IMR-90 (cell line): ENCODE measurements at regions not wholly inside any gene's neighbourhood (a gene's known extent, or its start where the extent isn't known, plus 50 kb on each side); places are given as distances from the start of the nearest gene placed in this dataset.
A peak's percentile ranks its signal among the peaks of the same experiment; 100 is the strongest.

Experiments used
- ATAC-seq: fragments of 200-7000 bp; cut with Tn5 transposase; 2 replicates; pipeline ENCODE4 v1.9.1; 2020; ENCODE audit warnings: low read depth, mild to moderate bottlenecking, moderate library complexity
- BruUV-seq: library from RNA; stranded (reverse); fragments of 400-500 nt; replicated peaks from 2 replicates; lab custom pipeline; 2021; lab: Mats Ljungman, UMichigan
- CTCF ChIA-PET: fragments of 300-600 bp; formaldehyde crosslinking; extraction: SDS; loops from one replicate; lab custom pipeline; 2021; ENCODE audit warnings: antibody characterized with exemption; lab: Yijun Ruan, JAX
- POLR2A ChIA-PET: fragments of 300-600 bp; sonication (Branson Sonifier 250); formaldehyde crosslinking; loops from one replicate; lab custom pipeline; 2022; ENCODE audit warnings: antibody characterized with exemption; ENCODE audit not compliant: unreplicated experiment; lab: Charles Lee
- DNase-seq: peaks from one replicate; pipeline ENCODE4 v3.0.0; 2013
- H2AFZ ChIP-seq: replicated peaks from 2 replicates; pipeline ENCODE3; 2013; ENCODE audit warnings: low read length, mild to moderate bottlenecking; ENCODE audit not compliant: poor library complexity
- H2AK5ac ChIP-seq: 2 replicates; pipeline ENCODE4 v1.6.1; 2013; ENCODE audit warnings: low read depth, low read length, inconsistent platforms
- H2AK9ac ChIP-seq: replicated peaks from 2 replicates; pipeline ENCODE3; 2013; ENCODE audit warnings: mild to moderate bottlenecking, low read depth, low read length, moderate library complexity; ENCODE audit not compliant: poor library complexity
- H2BK120ac ChIP-seq: 2 replicates; pipeline ENCODE4 v1.6.1; 2013; ENCODE audit warnings: low read depth, low read length, inconsistent platforms
- H2BK15ac ChIP-seq: 3 replicates; pipeline ENCODE4 v1.6.1; 2013; ENCODE audit warnings: low read depth, low read length, inconsistent platforms
- H2BK20ac ChIP-seq: 2 replicates; pipeline ENCODE4 v1.6.1; 2013; ENCODE audit warnings: low read depth, mild to moderate bottlenecking, inconsistent platforms, low read length, moderate library complexity
- H2BK5ac ChIP-seq: 2 replicates; pipeline ENCODE4 v1.6.1; 2013; ENCODE audit warnings: mild to moderate bottlenecking, low read depth, low read length, inconsistent platforms; ENCODE audit not compliant: poor library complexity, severe bottlenecking
- H3K14ac ChIP-seq: replicated peaks from 2 replicates; pipeline ENCODE4 v1.6.1; 2013; ENCODE audit warnings: low read depth, low read length, inconsistent platforms
- H3K18ac ChIP-seq: 2 replicates; pipeline ENCODE4 v1.6.1; 2013; ENCODE audit warnings: low read depth, low read length, control low read depth
- H3K23ac ChIP-seq: 2 replicates; pipeline ENCODE4 v1.6.1; 2013; ENCODE audit warnings: low read depth, low read length, inconsistent platforms
- H3K27ac ChIP-seq: 2 replicates; pipeline ENCODE4 v1.5.1; 2013; ENCODE audit warnings: mild to moderate bottlenecking, control low read depth, low read length; ENCODE audit not compliant: insufficient read depth
- H3K27me3 ChIP-seq: 2 replicates; pipeline ENCODE4 v1.6.1; 2013; ENCODE audit warnings: low read length; ENCODE audit not compliant: control insufficient read depth, insufficient read depth
- H3K36me3 ChIP-seq: 2 replicates; pipeline ENCODE4 v1.6.1; 2013; ENCODE audit warnings: low read length, mixed read lengths; ENCODE audit not compliant: control insufficient read depth, insufficient read depth
- H3K4ac ChIP-seq: 2 replicates; pipeline ENCODE4 v1.6.1; 2013; ENCODE audit warnings: low read depth, low read length, inconsistent platforms
- H3K4me1 ChIP-seq: 2 replicates; pipeline ENCODE4 v1.6.1; 2013; ENCODE audit warnings: low read length, mixed read lengths; ENCODE audit not compliant: control insufficient read depth, insufficient read depth
- H3K4me2 ChIP-seq: 2 replicates; pipeline ENCODE4 v1.6.1; 2013; ENCODE audit warnings: low read depth, mild to moderate bottlenecking, control low read depth, low read length, moderate library complexity
- H3K4me3 ChIP-seq: 2 replicates; pipeline ENCODE4 v1.5.1; 2013; ENCODE audit warnings: low read depth, mild to moderate bottlenecking, control low read depth, low read length, moderate library complexity; ENCODE audit not compliant: insufficient read depth
- H3K56ac ChIP-seq: 2 replicates; pipeline ENCODE4 v1.6.1; 2013; ENCODE audit warnings: low read length, inconsistent platforms; ENCODE audit not compliant: insufficient read depth; ENCODE audit errors: extremely low read depth
- H3K79me1 ChIP-seq, 2 experiments: 2 replicates each; pipeline ENCODE4 v1.6.1; 2013; ENCODE audit warnings: low read length in 2 of 2, inconsistent platforms in 1 of 2, low read depth in 1 of 2
- H3K9ac ChIP-seq: 2 replicates; pipeline ENCODE4 v1.6.1; 2013; ENCODE audit warnings: low read depth, low read length, control low read depth
- H3K9me1 ChIP-seq: 2 replicates; pipeline ENCODE4 v1.6.1; 2013; ENCODE audit warnings: low read length, inconsistent platforms; ENCODE audit not compliant: insufficient read depth
- H3K9me3 ChIP-seq: 2 replicates; pipeline ENCODE4 v1.6.1; 2013; ENCODE audit warnings: low read length; ENCODE audit not compliant: control insufficient read depth, insufficient read depth
- H4K20me1 ChIP-seq: 2 replicates; pipeline ENCODE4 v1.6.1; 2013; ENCODE audit warnings: low read length, inconsistent platforms; ENCODE audit not compliant: insufficient read depth
- H4K5ac ChIP-seq: 2 replicates; pipeline ENCODE4 v1.6.1; 2013; ENCODE audit warnings: mild to moderate bottlenecking, low read depth, low read length, control low read depth
- H4K8ac ChIP-seq, 2 experiments: 2 replicates each; pipeline ENCODE4 v1.6.1; 2013; ENCODE audit warnings: low read depth in 2 of 2, low read length in 2 of 2, control low read depth in 1 of 2, inconsistent platforms in 1 of 2
- H4K91ac ChIP-seq: 2 replicates; pipeline ENCODE4 v1.6.1; 2013; ENCODE audit warnings: low read depth, low read length, inconsistent platforms; ENCODE audit not compliant: insufficient read depth
- BHLHE40 ChIP-seq: fragments of 150-350 bp; IDR thresholded peaks from 2 replicates; pipeline ENCODE4 v1.6.1; 2016; ENCODE audit warnings: mild to moderate bottlenecking, low read depth, low read length
- MAFK ChIP-seq: IDR thresholded peaks from 2 replicates; pipeline ENCODE4 v1.6.1; 2012; ENCODE audit warnings: low read depth, low read length, improper control_type of control experiment
- POLR2A ChIP-seq: IDR thresholded peaks from 2 replicates; pipeline ENCODE4 v1.6.1; 2012; ENCODE audit warnings: mild to moderate bottlenecking, low read depth, low read length
- SMC3 ChIP-seq: fragments of 150-350 bp; IDR thresholded peaks from 2 replicates; pipeline ENCODE4 v1.6.1; 2016; ENCODE audit warnings: low read depth, mild to moderate bottlenecking, antibody characterized with exemption, low read length, moderate library complexity
- WGBS, 2 experiments: methylation state at CpG; one replicate each; pipeline versions ENCODE4 v1.1.5 to v1.1.7; 2013; ENCODE audit warnings: missing lambda C conversion rate in 2 of 2; ENCODE audit not compliant: insufficient read length in 1 of 2; ENCODE audit errors: extremely low coverage in 2 of 2; 5-methylcytosine and 5-hydroxymethylcytosine counted together
- dilution Hi-C: fragments of 300-500 bp; cut with HindIII; formaldehyde crosslinking; loops from one replicate; pipeline ENCODE4 v1.14.3; 2018; ENCODE audit warnings: low sequenced_read_pairs; ENCODE audit not compliant: unreplicated experiment
- in situ Hi-C: fragments of 300-500 bp; cut with MboI; formaldehyde crosslinking; loops from 3 replicates; pipeline ENCODE4 v1.14.3; 2019; ENCODE audit warnings: low sequenced_read_pairs, inconsistent platforms, mixed read lengths
- intact Hi-C: fragments of 100-400 bp; cut with micrococcal nuclease; formaldehyde crosslinking; loops from 2 replicates; pipeline ENCODE4 v1.10.0; 2022

- intact Hi-C loops: no loop called here
- in situ Hi-C loops: no loop called here
Observed at GRCh38 chr1:81183553-81183952, 617.2 kb upstream of the ADGRL2 start.

More at GRCh38 chr1:81183553-81183952, 617.2 kb upstream of the ADGRL2 start:
- DNase-seq (no peak), ATAC-seq (no peak)
- H2AK5ac ChIP-seq: no peak overlapping the region
- H3K9ac ChIP-seq: no peak overlapping the region
- BruUV-seq: no TSS peak
- H3K23ac ChIP-seq: no peak overlapping the region
- no peak overlapping the region for H3K18ac ChIP-seq
- H3K27me3 ChIP-seq: no peaks in the 10 kb centered on the region
- no peak overlapping the region for H2BK20ac ChIP-seq
- dilution Hi-C loops: no loop called here
- peaks cover 3% of the 10 kb centered on the region for H3K4me1 ChIP-seq
- WGBS, 2 experiments: no CpG with 5 or more reads among the region's 1 CpG
- TF ChIP-seq POLR2A (no peak), MAFK (peak; percentile 64), SMC3 (no peak), BHLHE40 (no peak)
- H3K27ac ChIP-seq: no peak overlapping the region
- H3K4me2 ChIP-seq: no peak overlapping the region
- no peak overlapping the region for H3K14ac ChIP-seq
- H2BK5ac ChIP-seq: no peak overlapping the region
- no peak overlapping the region for H2AK9ac ChIP-seq
- H3K9me1 ChIP-seq: peaks cover 3% of the 10 kb centered on the region; the same call in 1 of the 2 replicates
- H4K8ac ChIP-seq: no peak overlapping the region
- H4K91ac ChIP-seq: no peak overlapping the region
- H4K5ac ChIP-seq: no peak overlapping the region
- no peak overlapping the region for H3K4me3 ChIP-seq
- ChIA-PET POLR2A (no interaction called here), CTCF (interaction anchor here (0.6 to 1.1 kb wide), 3 partner anchors 11 to 419 kb away, joined by 4 to 5 read pairs (median 4); no protein-coding TSS in a partner anchor)
- no peaks in the 10 kb centered on the region for H3K36me3 ChIP-seq
- H3K56ac ChIP-seq: no peak overlapping the region
- no peak overlapping the region for H2BK120ac ChIP-seq
- H4K20me1 ChIP-seq: no peaks in the 10 kb centered on the region
- H2AFZ ChIP-seq: no peak overlapping the region
- no peak overlapping the region for H3K4ac ChIP-seq
- H2BK15ac ChIP-seq: peak overlapping the region; percentile 34; the same call in 1 of the 3 replicates
- H3K9me3 ChIP-seq: peaks cover 7% of the 10 kb centered on the region
- H3K79me1 ChIP-seq: no peaks in the 10 kb centered on the region
